ENCODE measurements at regions not wholly inside any gene's neighbourhood (a gene's known extent, or its start where the extent isn't known, plus 50 kb on each side); places are given as distances from the start of the nearest gene placed in this dataset.
"Not testable (repeated sequence)": the region's sequence is repeated elsewhere in the genome, so short reads cannot be mapped to it uniquely, and the experiment has no call there.

DNA sequence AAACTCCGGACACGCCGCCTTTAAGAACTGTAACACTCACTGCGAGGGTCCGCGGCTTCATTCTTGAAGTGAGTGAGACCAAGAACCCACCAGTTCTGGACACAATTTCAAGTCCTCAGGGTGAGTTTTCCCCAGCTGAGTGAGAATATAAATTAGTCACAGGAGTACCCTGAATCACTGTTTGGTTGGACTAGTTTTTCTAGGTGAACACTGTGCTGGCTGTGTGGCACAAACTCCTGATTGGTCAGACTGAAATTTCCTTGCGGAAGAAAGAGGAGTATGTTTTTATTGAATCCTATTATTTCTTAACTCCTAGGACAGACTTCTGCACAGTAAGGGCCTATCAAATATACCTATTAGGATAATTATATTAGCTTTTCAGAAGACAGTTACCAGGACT, 288.1 kb upstream of the UBE2E3 start:
- no peaks in the 10 kb centered on the region for H3F3A ChIP-seq (ENCODE audit: insufficient read depth)
- H3K9ac ChIP-seq (ENCODE audit: low read length), result no peak overlapping the region
- no peak overlapping the region for H3K4me2 ChIP-seq (ENCODE audit: low read depth, low read length, poor library complexity, severe bottlenecking)
- H3K9me2 ChIP-seq (replicated peaks; ENCODE audit: insufficient read depth, low read length), result no peaks in the 10 kb centered on the region
- no peaks in the 10 kb centered on the region for H3K36me3 ChIP-seq (ENCODE audit: low read length)
- no peaks in the 10 kb centered on the region for H3K79me2 ChIP-seq (ENCODE audit: insufficient read depth, low read length)
- H3K9me3 ChIP-seq (ENCODE audit: insufficient read depth, low read length), result no peaks in the 10 kb centered on the region
- H2AFZ ChIP-seq (ENCODE audit: low read depth, low read length, severe bottlenecking), result no peak overlapping the region
- TF ChIP-seq EZH2phosphoT487 (conservative IDR thresholded peaks at IDR 0.05; ENCODE audit: low read length) (no peak), CTCF (IDR thresholded peaks at IDR 0.05; ENCODE audit: insufficient read depth, low read length, poor library complexity, severe bottlenecking) (no peak)
- H3K27ac ChIP-seq (ENCODE audit: low read depth, low read length), result no peak overlapping the region
- H3K27me3 ChIP-seq (ENCODE audit: low read length), result no peaks in the 10 kb centered on the region
- H4K20me1 ChIP-seq (ENCODE audit: low read depth, low read length), result no peaks in the 10 kb centered on the region
- H3K4me3 ChIP-seq (ENCODE audit: insufficient read depth, low read length, poor library complexity, severe bottlenecking), result no peak overlapping the region

GRCh38 chr2:180691855-180692223, 288.6 kb upstream of the UBE2E3 start:
- not testable (repeated sequence) for H3K27ac ChIP-seq (ENCODE audit: low read depth, low read length); H3K79me2 ChIP-seq (ENCODE audit: insufficient read depth, low read length); H3K4me2 ChIP-seq (ENCODE audit: low read depth, low read length, poor library complexity, severe bottlenecking); H3K4me3 ChIP-seq (ENCODE audit: insufficient read depth, low read length, poor library complexity, severe bottlenecking); H3K9me3 ChIP-seq (ENCODE audit: insufficient read depth, low read length); H3F3A ChIP-seq (ENCODE audit: insufficient read depth); H4K20me1 ChIP-seq (ENCODE audit: low read depth, low read length); H2AFZ ChIP-seq (ENCODE audit: low read depth, low read length, severe bottlenecking); H3K9me2 ChIP-seq (replicated peaks; ENCODE audit: insufficient read depth, low read length); H3K36me3 ChIP-seq (ENCODE audit: low read length); H3K27me3 ChIP-seq (ENCODE audit: low read length); H3K9ac ChIP-seq (ENCODE audit: low read length)

- not testable (repeated sequence) for H3K4me2 ChIP-seq (ENCODE audit: low read depth, low read length, poor library complexity, severe bottlenecking); H3K27me3 ChIP-seq (ENCODE audit: low read length); H3K9me2 ChIP-seq (replicated peaks; ENCODE audit: insufficient read depth, low read length); H3K9ac ChIP-seq (ENCODE audit: low read length); H3F3A ChIP-seq (ENCODE audit: insufficient read depth); H3K79me2 ChIP-seq (ENCODE audit: insufficient read depth, low read length); H3K27ac ChIP-seq (ENCODE audit: low read depth, low read length); H4K20me1 ChIP-seq (ENCODE audit: low read depth, low read length); H3K4me3 ChIP-seq (ENCODE audit: insufficient read depth, low read length, poor library complexity, severe bottlenecking); H3K9me3 ChIP-seq (ENCODE audit: insufficient read depth, low read length); H2AFZ ChIP-seq (ENCODE audit: low read depth, low read length, severe bottlenecking); H3K36me3 ChIP-seq (ENCODE audit: low read length)
Observed at GRCh38 chr2:180691186-180691854, 289.1 kb upstream of the UBE2E3 start.

- Histone ChIP-seq H3K27me3 (ENCODE audit: low read length) (no peaks in the 10 kb centered on the region), H4K20me1 (ENCODE audit: low read depth, low read length) (no peaks in the 10 kb centered on the region), H3K36me3 (ENCODE audit: low read length) (no peaks in the 10 kb centered on the region), H3F3A (ENCODE audit: insufficient read depth) (no peaks in the 10 kb centered on the region), H3K4me3 (ENCODE audit: insufficient read depth, low read length, poor library complexity, severe bottlenecking) (no peak overlapping the region), H3K9me2 (replicated peaks; ENCODE audit: insufficient read depth, low read length) (no peaks in the 10 kb centered on the region), H2AFZ (ENCODE audit: low read depth, low read length, severe bottlenecking) (no peak overlapping the region), H3K4me2 (ENCODE audit: low read depth, low read length, poor library complexity, severe bottlenecking) (no peak overlapping the region), H3K9ac (ENCODE audit: low read length) (no peak overlapping the region), H3K27ac (ENCODE audit: low read depth, low read length) (no peak overlapping the region), H3K9me3 (ENCODE audit: insufficient read depth, low read length) (no peaks in the 10 kb centered on the region), H3K79me2 (ENCODE audit: insufficient read depth, low read length) (no peaks in the 10 kb centered on the region)
- TF ChIP-seq EZH2phosphoT487 (conservative IDR thresholded peaks at IDR 0.05; ENCODE audit: low read length) (no peak), CTCF (IDR thresholded peaks at IDR 0.05; ENCODE audit: insufficient read depth, low read length, poor library complexity, severe bottlenecking) (no peak)
Observed at GRCh38 chr2:180690611-180691010, 289.8 kb upstream of the UBE2E3 start.

Data from SU-DHL-6 (cell line).